ENCODE measurements at regions not wholly inside any gene's neighbourhood (a gene's known extent, or its start where the extent isn't known, plus 50 kb on each side); places are given as distances from the start of the nearest gene placed in this dataset.

DNA sequence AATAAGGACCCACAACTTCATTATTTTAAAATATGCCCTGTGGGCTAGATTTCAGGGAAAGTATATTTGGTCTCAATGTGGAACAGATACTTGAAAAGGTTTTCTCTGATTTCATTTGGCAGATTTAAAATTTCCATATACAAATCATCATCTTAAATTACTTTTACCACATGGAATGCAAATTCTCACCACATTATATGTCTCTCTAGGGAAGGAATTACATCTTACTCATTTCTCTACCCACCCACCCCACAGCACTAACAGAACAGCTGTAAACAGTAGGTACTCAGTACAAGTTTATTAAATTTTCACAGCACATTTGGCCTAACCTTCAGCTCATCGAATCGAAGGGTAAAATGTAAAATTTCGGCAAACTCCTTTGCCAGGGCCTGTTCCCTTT lies 104.0 kb downstream of the CYRIA start:
- DNase-seq = no peak

DNA sequence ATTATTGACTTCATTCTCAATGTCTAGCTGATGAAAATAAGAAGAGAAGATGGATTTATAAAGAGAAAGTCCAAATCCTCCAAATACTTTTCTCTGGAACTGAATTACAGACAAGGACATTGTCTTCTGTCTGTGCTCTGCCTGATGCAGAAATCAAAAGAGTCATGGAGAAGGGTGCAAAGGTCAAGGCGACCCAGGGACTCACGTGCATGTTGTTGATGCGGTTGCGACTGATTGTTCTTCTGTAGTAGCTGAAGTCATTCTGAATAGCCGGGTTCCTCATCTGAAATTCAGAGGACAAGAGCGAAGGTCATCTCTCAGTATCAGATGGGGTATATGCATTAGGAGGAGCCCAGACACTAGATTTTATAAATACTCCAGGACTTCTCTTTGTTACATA lies 104.4 kb downstream of the CYRIA start:
- DNase-seq = no peak

DNA sequence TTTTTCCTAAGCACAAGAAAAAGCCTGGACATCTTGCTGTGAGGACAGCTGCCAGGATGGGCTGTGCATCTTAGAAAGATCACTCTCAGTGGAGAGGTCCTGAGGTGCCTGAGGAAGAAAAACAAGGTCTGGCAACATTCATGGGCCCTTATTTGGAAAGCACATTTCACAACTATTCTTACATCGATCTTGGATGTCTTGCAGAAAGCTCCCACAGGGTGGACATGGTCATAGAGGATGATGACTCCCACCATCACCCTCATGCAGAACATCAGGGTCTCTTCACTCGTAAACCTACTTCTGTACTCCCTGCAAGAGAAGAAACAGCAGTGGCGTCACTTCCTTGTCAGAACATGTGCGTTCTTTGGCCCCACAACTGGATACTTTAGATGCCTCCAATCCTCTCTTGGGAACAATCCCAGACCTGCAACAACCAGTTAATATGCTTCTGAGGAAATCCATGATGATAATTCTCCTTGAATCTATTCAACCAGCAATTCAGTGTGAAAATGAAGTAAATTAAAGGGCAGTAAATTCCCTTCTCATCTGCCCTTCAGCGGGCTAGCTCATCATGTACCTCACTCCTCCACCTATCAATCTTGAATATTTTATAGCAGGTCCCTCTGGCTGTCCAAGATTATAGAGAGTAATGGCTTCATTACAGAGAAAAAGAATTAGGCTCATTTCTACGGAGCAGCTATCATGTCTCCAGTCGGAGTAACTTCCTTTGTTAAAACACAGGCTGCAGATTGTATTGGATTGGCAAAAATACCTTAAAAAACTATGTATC lies 106.2 kb downstream of the CYRIA start:
- no peak for DNase-seq

GRCh38 chr2:16554060-16554583 lies 111.5 kb downstream of the CYRIA start:
- DNase-seq = no peak

- no peak for DNase-seq
Measured at GRCh38 chr2:16553226-16553625, 112.4 kb downstream of the CYRIA start.

GRCh38 chr2:16552202-16552601 lies 113.4 kb downstream of the CYRIA start:
- no peak for DNase-seq

- DNase-seq = no peak
Measured at GRCh38 chr2:16548036-16548435, 117.6 kb downstream of the CYRIA start.

- DNase-seq = no peak
Measured at GRCh38 chr2:16546128-16546754, 119.4 kb downstream of the CYRIA start.

- no peak for DNase-seq
Measured at GRCh38 chr2:16538707-16539106, 126.9 kb downstream of the CYRIA start.

DNA sequence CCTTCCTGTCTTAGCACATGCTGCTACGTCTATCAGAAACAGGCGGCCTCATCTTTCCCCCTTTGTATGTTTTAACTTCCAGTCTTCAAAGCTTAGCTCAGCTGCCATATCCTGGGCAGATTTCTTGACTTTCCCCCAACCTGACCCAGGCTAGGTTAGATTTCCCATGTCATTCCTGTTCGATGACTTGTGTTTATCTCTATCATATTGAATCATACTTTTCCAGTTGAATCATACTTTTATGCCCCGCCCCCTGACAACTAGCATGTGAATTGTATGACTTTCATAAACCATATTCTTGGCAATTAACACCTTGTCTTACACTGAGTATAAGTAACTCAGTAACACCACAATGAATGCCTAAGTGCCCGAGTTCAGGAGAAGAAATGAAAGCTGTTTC lies 128.3 kb downstream of the CYRIA start:
- DNase-seq = no peak

DNA sequence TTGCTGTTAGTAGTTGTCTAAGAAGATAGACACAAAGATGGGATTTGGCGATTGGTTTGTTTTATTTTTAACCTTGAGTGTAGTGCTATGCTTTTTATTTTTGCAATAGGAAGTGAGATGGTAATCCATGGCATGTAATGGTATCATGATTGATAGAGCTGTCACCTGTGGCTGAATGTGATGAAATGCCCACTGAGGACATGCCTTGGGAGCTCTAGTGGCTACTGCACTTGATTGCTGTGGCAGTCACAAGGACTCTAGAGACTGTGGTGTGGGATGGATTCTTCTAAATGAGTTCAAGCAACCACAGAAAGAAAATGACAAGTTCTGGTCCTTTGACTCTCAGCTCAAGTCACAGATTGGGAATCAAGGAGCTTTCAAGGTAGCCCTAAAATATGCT lies 139.4 kb downstream of the CYRIA start:
- DNase-seq = no peak

DNA sequence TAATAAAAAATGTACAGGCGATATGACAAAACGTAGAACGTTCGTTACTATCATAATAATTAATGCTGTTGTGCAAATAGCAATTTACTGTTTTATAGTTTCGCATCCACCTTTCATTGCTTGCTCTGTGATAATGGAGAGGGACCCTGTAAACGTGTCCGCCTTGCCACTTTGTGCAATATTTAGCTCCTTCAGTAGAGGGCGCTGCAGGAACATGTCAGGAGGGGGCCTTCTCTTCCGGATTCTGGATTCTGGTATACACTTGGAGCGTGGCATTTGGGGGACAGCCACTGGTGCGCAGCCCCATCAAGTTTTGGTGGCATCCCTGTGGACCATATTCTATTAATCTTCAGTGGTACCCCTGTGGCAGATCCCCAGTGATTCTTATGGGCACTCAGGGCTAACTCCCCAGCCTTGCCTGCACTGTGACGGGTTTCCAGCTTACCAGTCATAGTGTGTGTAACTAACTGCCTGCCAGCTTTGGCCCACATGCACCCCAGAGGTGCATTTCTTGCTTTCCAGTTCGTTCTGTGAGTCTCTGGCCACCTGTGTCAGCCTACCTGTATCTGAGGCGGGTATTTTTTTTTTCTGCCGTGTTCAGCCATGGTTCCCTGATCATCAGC lies 140.3 kb downstream of the CYRIA start:
- DNase-seq = no peak

GRCh38 chr2:16523711-16524110 lies 141.9 kb downstream of the CYRIA start:
- no peak for DNase-seq

DNA sequence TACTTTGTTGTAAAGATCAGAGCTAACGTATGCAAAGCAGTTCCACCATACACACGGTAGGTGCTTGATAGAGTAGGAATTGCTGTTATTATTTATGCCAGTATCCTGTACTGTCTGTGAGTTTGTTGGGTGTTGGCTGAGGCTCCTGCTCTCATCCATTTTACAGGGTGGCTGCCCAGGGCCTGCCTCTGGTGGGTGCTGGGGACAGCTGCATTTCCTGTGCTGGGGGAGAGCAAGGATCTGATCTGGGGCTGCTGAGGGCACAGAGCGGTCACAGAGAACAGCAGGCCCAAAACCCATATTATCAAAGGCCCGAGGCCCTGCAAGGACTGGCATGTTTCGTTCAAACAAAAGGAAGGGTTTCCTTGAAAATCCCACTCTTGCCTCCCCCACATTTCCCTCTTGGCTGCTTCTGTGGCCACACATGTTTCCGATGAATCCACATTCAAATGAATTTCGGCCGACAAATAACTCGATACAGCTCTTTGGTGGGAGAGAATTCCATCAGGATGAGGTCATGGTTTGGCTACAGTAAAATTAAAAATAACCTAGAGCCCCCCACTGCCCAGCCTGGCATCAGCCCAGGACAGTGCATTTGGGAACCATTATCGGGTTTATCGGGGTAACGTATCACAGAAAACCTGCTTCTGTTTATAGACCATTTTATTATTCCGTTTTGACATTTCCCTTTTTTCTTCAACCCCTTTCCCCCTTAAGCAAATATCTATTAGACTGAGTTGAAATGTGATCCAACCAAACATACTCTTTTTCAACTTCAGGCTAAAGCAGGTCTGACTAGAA lies 143.4 kb downstream of the CYRIA start:
- DNase-seq = no peak

- no peak for DNase-seq
Measured at GRCh38 chr2:16520891-16521290, 144.7 kb downstream of the CYRIA start.

DNA sequence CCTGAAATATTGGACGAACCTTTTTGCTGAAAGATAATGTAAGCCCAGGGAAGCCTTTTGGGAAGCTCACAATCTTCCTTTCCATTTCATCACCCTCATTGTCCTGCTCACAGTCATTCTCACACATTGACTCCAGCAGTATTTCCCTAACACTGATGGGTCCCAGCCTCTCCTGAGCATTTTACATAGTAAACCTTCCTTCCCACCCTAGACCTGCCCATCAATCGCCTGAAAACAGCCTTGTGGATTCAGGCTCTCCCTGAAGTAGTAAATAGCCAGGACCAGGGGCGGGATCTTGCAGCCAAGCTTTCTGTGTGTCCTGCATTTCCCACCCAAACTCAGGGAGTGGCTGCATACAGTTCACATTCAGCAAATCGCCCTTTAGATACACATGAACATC lies 149.9 kb downstream of the CYRIA start:
- no peak for DNase-seq

GRCh38 chr2:16513626-16514025 lies 152.0 kb downstream of the CYRIA start:
- DNase-seq = no peak

GRCh38 chr2:16511041-16511440 lies 154.6 kb downstream of the CYRIA start:
- no peak for DNase-seq

DNA sequence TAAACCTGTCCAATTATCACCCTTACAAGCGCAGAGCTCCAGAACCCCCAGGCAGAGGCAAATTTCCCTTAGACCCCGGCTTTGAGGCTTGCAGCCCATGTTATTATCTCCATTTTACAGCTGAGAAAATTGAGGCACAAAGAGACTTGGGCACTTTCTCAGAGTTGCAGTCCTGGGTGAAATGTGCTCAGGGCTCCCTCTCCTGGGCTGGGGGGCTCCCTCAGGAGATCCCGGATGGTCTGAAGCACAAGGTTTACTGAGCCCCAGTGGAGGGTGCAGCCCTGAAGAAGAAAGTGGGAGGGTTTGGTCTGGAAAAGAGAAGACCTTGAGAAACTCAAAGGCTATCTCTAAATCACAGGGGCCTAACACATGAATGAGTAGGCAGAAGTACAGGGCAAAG lies 156.6 kb downstream of the CYRIA start:
- DNase-seq = no peak

GRCh38 chr2:16508490-16508851 lies 157.2 kb downstream of the CYRIA start:
- no peak for DNase-seq

GRCh38 chr2:16507655-16508489 lies 157.8 kb downstream of the CYRIA start:
- no peak for DNase-seq

- no peak for DNase-seq
Measured at GRCh38 chr2:16506366-16506765, 159.3 kb downstream of the CYRIA start.

Measured in cerebellar nuclear complex (tissue), 1 donor.